Esophagus mucosa (tissue), 1 donor: ENCODE measurements at regions not wholly inside any gene's neighbourhood (a gene's known extent, or its start where the extent isn't known, plus 50 kb on each side); places are given as distances from the start of the nearest gene placed in this dataset.
"Not testable (repeated sequence)": the region's sequence is repeated elsewhere in the genome, so short reads cannot be mapped to it uniquely, and the experiment has no call there.

Experiments used
- ATAC-seq: fragments of 200-7000 bp; cut with Tn5 transposase; one replicate; pipeline ENCODE4 v1.9.1; 2020
- donor health status: DM: yes; HTN: yes; CAD: no.

DNA sequence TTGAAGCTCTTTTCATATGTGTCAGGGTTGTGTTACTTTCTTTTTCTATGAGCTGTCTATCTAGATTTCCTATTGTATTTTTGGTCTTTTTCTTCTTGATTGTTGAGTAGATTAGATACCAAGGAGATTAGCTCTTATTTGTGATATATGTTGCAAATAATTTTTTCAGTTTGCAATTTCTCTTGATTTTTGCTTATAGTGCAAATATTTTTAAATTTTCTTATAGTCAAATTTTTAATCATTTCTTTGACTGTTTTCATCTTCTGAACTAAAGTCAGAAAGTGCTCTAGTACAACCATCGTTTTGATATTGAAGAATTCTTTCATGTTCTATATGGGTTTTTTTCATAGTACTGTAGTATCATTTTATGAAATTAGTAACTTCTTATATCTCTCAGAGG, 193.7 kb downstream of the OSTF1 start:
- no peak for ATAC-seq

DNA sequence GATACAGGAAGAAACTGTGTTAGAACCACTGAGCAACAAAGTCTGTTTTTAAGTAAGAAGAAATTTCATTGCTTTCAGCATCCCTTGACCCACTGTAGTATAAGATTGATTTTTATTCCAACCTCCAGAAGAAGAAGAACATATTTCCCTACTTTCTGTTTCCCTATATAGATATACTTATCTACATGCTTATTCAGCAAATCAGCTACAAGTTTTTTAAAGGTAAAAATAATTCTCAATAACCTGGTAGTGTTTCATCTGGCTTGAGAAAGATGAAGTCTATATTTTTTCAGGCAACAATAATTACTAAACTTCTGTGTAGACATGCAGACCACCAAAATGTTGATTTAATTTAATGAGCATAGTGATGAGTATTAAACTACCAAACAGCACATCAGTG, 201.0 kb downstream of the OSTF1 start:
- no peak for ATAC-seq

DNA sequence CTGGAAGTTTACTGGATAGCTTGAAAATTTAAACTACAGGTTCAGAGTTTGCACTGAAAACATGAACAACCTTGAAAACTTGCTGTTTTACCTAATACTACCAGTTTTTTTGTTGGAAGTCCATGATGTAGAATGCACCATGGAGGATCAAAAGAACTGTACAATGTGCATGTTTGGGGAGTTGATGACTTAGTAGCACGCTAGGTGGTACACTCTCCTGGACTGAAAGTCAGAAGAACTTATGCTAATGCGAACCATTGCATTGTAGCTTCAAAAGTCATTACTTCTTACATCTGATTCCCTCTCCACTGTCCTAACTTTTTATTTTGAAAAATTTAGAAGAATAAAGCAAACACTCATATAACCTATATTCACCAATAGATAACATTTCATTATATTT, 211.0 kb downstream of the OSTF1 start:
- no peak for ATAC-seq

DNA sequence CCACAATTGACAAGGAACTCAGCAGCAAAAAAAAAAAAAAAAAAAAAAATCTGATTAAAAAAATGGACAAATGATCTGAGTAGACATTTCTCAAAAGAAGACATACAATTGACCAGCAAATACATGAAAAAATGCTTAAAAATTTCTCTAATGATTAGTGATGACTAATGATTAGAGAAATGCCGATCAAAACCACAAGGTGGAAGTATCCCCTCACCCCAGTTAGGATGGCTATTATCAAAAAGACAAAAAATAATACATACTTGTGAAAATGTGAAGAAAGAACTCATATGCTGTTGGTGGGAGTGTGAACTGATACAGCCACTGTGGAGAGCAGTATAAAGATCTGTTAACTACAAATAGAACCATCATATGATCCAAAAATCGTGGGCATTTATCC, 245.3 kb downstream of the OSTF1 start:
- no peak for ATAC-seq

DNA sequence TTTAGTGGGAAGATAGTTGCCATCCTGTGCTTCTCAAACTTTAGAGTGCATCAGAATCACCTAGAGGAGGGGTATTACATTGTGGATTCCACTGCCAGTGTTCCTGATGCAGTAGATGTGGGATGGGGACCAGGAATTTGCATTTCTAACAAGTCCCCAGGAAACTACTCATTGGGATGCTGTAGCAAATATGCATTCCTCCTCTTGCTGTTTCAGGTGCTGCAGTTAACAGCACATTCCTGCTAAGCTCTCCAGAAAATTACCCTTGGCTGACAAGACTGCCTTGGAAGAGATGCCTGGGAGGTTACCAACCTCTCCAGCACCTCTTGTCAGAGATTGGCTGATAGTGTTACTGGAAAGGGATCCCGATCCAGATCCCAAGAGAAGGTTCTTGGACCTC, 270.5 kb downstream of the OSTF1 start:
- no peak for ATAC-seq

DNA sequence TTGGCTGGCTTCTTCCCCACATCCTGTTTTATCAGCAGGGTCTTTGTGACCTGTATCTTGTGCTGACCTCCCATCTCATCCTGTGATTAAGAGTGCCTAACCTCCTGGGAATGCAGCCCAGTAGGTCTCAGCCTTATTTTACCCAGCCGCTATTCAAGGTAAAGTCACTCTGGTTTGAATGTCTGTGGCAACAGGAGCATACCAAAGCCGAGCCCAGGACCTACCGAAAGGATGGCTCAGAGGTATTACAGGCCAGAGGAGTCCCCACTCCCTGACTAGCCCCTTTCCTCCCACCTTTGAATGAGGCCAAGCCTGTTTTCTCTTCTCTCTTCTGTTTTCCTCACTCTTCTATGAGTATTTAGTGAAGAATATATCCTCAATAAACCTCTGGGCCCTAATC, 271.3 kb downstream of the OSTF1 start:
- no peak for ATAC-seq

DNA sequence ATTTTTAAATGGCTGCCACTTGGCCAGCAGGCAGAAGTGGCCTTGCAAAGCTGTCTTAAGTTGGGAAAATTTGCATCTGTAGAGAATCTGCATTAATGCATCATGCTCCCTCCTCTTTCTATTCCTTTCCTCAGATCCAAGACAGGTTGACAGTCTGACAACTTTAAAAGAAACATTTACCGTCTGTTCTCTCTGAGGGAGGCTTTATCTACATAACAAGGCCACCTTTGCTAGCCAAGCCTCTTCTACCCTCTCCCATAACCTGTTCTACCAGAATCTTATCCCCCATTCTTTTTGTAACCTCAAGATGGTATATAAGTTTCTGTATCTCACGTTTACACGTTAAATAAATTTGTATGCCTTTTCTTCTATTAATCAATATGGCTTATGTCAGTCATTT, 271.9 kb downstream of the OSTF1 start:
- ATAC-seq = no peak

DNA sequence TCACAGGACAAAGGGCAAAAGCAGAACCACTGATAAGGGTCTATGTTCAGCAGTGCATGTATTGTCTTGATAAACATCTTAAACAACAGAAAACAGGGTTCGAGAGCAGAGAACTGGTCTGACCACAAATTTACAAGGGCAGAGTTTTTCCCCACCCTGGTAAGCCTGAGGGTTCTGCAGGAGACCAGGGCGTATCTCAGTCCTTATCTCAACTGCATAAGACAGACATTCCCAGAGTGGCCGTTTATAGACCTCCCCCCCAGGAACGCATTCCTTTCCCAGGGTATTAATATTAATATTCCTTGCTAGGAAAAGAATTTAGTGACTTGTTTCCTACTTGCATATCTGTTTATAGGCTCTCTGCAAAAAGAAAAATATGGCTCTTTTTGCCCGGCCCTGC, 274.1 kb downstream of the OSTF1 start:
- not testable (repeated sequence) for ATAC-seq

DNA sequence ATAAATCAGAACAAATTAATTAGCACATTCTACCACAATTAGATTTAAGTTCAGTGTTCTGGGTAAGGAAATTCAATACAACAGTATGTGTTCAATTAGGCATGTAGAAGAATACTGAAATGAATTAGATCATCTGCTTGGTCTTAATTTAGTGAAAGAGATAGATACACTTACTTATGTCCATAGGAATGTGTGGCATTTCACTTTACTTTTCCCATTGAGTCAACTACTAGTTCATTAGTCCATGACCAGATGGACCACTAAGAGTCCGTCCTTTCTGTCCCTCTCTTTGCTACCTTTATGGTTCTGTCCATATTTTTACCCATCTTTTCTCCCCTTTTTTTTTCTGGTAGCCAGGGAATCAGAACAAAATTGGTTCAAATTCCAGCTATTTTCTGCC, 276.9 kb downstream of the OSTF1 start:
- ATAC-seq = no peak

DNA sequence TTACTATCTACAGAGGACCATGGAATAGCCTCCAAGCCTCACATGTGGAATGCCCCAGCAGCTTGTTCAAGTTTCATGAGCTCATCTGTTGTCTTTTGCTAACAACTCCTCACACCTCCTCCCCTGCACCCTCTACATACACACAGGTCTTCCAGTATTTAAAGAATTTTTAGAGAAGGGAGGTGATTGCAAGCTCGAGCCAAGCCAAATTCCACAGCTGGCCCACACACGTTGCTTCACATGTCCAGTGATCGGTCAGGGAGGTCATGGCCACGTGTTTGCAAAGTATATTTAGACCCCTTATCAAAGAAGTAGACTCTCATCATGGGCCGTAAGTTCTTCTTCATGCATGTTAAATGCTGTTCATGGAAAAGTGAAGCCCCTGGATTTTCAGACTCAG, 281.7 kb downstream of the OSTF1 start:
- no peak for ATAC-seq

DNA sequence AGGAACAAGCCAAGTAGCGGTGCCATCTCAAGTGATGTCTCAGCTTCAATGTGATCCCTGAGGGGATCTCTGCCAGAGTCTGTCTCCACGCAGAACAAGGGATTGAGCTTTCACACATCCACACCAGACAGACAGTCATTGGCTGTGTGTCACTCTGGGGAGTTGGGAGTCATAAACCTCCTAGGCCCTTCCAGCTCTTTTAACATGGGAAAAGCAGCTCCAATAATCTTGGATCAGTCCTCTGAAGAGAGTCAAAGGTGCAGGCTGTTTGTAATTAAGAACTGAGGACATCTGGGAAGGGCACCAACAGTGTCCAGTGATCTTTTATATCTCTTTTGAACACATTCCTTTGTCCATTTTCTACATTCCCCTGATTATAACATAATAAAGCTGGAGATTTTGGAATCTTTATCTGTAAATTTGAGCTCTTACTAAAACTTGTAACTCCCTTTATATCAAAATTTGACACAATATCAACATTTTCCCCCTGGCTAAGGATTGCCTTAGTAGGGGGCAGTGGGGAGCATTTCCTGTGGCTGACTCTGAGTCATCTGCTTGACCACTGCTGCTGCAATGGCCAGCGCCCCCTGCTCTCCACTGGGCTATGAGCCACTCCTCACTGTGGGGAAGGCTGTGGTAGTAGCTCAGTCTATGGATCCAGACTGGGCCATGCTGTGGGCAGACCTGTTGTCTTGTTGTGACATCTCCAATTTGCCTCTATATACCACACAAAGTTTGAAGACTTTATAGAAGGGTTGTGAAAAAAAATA, 284.4 kb downstream of the OSTF1 start:
- ATAC-seq = no peak

DNA sequence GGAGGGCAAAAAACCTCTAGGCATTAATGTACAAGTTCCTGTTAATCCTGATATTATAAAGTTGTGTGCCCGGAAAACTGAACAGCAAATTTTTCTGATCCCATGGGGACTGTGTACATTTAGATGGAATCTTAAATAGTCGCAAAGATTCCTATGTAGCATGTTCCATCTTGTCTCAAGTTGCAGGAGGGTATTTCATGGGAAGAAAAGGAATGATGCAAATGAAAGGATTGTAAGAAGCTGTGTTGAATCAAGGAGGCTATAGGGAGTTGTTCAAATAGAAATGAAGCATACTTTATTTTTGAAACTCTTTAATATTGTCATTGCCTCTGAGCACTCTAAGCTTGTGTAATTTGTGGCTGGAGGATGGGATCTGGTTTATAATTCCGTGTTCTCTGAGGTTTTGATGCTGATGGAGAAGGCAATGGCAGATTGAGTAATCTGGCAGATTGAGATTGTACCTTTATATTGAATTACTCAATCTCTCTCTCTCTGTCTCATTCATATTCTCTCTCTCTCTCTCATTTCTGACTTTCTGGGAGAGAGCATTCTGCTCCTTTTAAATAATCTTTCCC, 288.5 kb downstream of the OSTF1 start:
- no peak for ATAC-seq

DNA sequence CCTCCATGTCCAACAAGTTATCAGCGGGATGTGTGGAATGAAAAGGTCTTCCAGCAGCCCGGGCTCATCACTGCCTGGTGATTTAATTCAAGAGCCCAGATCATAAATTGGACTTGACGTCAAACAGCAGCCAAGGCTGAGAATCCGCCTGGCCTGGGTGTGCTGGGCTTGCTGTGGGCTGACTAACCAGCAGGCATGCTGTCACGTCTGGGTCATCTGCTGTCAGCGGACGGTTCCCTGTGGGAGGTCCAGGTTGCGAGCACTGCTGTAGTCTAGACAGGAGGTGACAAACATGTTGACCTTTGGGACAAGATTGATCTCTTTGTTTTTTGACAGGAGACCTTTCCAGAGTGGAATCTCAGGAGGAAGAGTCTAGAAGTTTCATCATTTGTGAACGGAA, 289.7 kb downstream of the OSTF1 start:
- ATAC-seq = no peak

DNA sequence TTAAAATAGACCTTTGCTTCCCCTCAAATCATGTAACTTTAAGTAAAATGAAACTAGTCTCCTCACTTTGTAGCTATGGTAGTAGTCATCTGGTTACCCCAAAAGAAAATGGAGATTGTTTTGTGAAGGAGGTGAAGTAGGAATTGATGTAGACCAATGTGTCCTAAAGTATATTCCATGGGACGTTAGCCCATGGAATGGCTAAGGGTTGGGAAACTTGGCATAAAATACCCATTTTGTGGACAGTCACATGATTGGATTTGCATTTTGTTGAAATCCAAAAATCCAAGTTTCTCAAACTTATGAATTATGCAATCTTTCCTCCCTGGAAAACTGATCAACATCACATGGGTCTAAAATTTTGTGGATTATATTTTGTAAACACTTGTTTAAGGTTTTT, 290.6 kb downstream of the OSTF1 start:
- no peak for ATAC-seq

DNA sequence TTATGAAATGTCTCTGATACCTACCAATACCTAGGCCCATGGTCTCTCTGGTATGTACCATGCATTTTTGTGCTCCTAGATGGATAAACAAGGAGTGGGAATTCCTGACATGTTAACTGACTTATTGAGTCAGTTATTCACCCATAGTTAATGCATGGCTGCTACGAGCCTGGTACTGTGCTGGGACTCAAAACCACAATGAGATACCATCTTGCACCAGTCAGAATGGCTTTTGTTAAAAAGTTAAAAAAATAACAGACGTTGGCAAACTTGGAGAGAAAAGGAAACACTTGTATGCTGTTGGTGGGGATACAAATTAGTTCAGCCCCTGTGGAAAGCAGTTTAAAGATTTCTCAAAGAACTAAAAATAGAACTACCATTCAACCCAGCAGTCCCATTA, 293.8 kb downstream of the OSTF1 start:
- ATAC-seq = no peak

DNA sequence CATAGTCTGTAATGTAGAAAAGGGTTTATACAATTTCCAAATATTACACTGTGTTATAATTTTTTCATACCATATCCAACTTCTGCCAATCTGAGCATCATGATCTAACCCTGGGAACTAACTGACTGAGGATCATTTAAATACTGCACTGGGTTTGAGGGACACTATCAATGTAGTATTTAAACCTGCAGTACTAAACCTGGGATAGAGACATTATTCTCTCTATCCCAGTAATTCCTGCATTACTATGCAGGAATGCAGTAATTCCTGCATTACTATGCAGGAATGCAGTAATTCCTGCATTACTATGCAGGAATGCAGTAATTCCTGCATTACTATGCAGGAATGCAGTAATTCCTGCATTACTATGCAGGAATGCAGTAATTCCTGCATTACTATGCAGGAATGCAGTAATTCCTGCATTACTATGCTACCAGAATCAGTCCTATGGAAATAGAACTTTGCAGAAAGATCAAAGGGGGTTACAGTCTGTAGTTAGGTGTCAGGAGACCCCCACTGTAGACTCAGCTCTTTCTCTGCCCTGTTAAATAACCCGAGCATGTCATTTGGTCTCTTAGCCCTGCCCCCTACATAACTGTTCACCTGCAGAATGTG, 295.2 kb downstream of the OSTF1 start:
- ATAC-seq = not testable (repeated sequence)

DNA sequence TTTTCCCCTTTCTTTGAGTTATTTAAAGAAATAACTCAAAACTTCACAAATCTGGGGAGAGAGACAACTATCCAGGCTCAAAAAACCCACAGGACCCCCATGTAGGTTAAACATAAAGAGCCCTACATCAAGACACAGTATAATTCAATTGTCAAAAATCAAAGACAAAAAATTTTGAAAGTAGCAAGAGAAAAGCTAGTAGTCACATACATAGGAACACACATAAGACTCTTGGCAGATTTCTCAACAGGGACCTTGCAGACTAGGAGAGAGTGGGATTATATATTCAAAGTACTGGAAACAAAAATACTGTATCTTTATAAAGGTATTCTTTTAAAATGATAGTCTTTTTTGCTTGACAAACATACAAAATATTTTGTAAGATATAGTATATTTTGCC, 296.9 kb downstream of the OSTF1 start:
- no peak for ATAC-seq

DNA sequence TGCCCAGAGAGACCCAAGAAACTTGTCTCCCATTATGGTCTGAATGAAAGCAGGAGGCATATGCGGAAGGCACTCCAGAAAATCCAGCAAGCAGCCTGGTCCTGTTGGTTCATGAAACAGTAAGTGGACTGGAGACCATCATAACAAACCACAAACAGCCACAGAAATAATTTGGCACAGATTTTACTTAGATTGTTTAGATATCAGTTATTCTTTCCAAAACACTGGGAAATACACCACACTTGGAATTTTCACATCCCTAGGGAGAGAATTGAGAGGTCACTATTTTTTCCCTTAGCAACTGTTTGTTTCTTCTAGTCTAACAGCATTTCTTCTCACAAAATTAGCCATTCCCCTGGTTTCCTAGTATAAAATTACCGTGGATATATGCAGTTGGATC, 300.8 kb downstream of the OSTF1 start:
- ATAC-seq = no peak

DNA sequence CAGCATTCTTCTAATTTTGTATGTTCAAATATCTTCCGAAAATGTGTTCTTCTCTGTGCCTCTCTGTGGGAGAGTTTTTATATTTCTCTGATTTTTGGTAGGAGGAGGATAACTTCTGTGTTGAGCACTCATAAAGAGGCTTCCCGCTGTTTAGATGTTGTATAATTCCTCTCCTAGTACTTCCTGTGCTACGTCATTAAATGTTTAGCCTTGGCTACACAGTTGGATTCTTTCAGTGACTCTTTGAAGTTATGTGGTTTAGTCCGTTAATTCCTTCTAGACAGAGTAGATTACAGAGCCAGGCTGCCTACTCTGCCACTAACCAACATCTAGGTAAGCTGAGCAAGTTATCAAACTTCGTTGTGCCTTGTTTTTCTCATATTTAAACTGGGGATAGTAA, 302.6 kb downstream of the OSTF1 start:
- no peak for ATAC-seq

DNA sequence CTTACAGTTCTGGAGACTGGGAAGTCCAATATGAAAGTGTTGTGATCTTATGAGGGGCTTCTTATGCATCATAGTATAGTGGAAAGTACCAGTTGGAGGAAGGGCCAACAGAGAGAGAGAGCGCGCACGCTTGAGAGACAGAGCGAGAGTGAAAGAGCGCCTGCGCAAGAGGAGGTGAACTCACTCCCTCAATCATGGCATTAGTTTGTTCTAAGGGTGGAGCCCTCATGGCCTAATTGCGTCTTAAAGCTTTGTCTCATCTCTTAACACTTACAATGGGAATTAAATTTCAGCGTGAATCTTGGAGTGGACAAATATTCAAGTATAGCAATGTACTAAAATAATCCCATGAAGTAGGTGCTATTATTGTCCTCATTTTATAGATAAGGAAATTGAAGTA, 303.2 kb downstream of the OSTF1 start:
- ATAC-seq = no peak

DNA sequence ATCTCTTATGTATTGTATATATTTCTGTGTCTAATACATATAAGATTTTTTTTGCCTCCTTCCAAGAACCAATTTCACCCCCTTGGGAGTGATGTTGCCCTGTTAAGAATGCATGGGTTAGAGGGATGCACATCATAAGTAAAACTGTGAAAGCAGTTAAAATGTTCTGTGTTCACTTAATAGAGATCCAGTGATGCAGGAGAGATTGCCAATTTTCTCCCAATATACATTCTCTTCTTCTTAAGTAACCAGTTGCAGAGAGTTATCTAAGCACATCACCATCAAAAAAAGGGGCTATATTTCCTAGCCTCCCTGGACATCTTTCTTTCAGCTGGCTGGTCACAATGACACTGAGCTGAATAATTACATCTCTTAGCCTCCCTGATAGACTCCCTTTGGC, 307.0 kb downstream of the OSTF1 start:
- no peak for ATAC-seq

DNA sequence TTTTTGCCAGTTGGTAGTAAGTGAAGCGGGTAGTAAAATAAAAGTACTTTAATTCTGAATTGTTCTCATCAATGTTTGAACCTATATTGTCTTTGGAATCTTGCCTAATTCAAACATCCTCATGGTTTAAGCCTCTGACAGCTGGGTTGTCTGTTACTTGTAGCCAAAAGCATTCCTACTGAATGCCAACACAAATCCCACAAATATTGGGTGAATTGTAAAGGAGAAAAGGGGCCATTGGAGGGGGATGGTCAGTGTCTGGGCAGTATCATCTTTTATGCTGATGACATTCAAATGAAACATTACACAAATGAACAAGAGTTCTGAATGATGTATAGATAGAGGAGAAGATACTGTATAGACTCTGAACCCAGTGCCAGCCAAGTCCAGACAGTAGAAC, 309.5 kb downstream of the OSTF1 start:
- ATAC-seq = no peak

DNA sequence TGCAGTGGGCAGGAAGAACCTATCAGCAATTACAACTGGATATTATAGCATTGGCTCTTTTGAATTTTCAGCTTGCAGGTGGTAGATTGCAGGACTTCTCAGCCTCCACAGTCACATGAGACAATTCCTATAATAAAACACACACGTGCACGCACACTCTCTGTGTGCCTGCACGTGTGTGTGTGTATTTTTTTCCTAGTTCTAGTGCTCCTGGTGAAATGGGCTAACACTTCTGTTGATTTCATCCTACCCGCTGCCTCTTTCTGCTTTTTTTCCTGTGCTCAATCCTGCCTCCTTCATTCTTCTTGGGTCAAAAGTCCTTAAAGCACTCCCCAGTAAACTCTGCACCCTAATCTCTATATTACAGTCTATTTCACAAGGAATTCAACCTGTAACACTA, 320.1 kb downstream of the OSTF1 start:
- ATAC-seq = no peak

DNA sequence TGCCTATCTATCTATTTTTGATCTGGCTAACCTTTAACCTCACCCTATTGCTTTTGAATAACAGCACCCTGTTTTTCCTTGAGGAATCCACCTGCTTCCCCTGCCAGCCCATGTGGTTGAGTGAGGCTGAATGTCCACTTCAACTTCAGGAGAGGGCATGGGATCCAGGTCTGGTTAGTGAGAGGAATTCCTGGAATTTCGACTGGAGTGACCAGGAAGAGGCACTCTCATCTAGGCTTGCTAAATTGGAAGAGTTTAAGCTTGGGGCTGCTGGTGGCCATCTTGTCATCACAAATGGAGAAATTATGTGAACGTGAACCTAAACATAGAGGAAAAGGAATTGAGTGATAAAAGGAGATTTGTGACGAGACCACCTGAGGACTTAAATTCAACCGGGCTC, 322.1 kb downstream of the OSTF1 start:
- no peak for ATAC-seq
